SIG-M5 (cell line): ENCODE measurements at regions not wholly inside any gene's neighbourhood (a gene's known extent, or its start where the extent isn't known, plus 50 kb on each side); places are given as distances from the start of the nearest gene placed in this dataset.
"Not testable (repeated sequence)": the region's sequence is repeated elsewhere in the genome, so short reads cannot be mapped to it uniquely, and the experiment has no call there.

Experiments
- DNase-seq: peaks from one replicate; lab custom pipeline; 2025; lab: John Stamatoyannopoulos, UW

DNA sequence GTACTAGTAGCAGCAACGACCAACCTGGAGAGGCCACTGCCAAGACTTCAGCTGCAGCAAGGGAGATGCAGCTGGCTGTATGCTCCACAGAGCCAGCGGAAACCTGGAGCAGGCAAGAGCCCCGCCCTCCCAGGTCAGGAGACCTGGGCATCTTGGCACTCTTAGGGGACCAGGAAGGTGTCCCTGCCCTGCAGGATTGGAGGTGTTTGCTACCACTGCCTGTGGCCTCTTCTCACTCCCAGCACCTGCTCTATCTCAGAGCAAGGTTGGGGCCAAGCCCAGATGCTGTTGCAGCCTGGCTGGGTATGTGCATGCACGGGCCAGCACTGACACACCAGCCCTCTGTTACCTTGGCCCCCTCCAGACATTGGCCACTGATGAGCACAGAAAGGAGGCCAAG is 1512.8 kb downstream of the REEP3 start:
- DNase-seq: no peak

DNA sequence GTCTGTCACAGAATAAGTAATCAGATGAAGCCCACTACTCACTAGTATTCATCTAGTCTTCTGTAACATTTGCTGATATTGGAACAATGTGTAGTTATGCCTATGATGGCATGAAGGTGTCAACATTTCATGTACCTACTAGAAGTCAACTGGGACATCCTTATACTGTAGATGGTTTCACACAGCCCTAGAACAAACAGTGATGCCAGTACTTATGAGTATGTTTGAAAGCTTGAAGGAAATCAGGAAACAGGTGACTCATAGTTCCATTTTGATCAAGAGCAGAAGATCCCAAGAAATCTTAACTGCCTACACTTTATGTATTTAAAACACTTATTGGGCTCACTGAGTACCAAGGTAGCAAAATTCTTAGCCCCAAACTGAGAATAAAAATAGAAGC is 1519.6 kb downstream of the REEP3 start:
- no peak for DNase-seq

DNA sequence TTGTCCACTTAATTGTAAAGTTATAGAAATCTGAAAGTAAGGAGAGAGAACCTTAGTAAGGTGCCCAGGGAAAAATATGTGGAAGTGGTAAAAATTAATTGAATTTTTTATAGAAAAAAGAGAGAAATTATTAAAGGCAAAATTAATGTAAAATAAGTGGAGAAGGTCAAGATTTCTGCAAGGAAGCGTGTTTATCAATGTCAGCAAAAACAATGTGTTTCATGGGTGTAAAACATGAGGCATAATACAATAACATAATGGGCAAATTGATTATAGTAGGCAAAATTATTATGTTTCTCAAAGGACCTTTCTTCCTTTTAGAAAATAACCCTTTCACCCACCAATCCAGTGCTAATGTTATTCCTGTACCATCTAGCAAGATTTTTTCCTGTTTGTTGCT is 1520.1 kb downstream of the REEP3 start:
- DNase-seq: no peak

DNA sequence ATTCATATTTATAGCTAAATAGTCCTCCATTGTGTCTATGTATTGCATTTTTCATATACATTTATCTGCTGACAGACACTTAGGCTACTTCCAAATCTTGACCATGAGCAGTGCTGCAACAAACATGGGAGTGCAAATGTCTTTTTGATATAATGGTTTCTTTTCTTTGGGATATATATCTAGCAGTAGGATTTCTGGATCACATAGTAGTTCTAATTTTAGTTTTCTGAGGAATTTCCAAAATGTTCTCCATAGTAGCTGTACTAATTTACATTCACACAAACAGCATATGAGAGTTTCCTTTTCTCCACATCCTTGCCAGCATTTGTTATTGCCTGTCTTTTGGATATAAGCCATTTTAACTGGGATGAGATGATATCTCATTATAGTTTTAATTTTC is 1521.3 kb downstream of the REEP3 start:
- no peak for DNase-seq

DNA sequence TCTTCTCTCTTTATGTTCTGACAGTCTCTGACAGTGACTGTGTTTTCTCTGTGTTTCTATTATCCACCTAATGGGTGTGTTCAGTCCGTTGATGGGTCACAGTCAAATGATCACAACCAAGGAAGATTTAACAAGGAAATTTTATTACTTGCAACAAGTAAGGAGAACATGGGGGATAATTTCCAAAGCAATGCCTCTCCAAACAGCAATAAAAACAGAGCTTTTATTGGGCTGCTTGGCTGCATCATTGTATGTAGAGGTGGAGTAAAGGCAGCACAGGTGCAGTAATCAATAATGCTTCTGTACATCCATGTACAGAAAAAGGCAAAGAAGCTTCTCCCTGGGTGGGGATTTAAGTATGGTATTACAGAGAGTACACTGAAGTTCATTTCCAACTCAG is 1525.6 kb downstream of the REEP3 start:
- DNase-seq: no peak

DNA sequence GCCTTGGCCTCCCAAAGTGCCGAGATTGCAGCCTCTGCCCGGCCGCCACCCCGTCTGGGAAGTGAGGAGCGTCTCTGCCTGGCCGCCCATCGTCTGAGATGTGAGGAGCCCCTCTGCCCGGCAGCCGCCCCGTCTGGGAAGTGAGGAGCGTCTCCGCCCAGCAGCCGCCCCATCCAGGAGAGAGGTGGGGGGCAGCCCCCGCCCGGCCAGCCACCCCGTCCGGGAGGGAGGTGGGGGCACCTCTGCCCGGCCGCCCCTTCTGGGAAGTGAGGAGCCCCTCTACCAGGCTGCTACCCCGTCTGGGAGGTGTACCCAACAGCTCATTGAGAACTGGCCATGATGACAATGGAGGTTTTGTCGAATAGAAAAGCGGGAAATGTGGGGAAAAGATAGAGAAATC is 1530.9 kb downstream of the REEP3 start:
- not testable (repeated sequence) for DNase-seq

DNA sequence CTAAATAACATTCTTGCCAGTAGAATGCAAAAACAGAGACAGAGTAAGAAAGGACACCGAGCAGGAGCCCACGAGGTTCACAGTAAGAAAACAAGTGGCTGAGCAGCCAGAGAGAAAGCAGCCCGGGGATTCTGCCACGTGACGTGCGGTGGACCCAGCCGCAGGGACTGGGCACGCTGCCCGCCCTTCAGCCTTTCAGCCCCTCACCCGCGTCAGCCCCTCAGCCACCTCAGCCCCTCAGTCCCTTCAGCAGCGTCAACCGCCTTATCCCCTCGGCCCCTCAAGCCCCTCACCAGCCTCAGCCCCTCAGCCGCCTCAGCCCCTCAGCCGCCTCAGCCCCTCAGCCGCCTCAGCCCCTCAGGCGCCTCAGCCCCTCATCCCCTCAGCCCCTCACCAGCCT is 1532.2 kb downstream of the REEP3 start:
- DNase-seq: not testable (repeated sequence)

DNA sequence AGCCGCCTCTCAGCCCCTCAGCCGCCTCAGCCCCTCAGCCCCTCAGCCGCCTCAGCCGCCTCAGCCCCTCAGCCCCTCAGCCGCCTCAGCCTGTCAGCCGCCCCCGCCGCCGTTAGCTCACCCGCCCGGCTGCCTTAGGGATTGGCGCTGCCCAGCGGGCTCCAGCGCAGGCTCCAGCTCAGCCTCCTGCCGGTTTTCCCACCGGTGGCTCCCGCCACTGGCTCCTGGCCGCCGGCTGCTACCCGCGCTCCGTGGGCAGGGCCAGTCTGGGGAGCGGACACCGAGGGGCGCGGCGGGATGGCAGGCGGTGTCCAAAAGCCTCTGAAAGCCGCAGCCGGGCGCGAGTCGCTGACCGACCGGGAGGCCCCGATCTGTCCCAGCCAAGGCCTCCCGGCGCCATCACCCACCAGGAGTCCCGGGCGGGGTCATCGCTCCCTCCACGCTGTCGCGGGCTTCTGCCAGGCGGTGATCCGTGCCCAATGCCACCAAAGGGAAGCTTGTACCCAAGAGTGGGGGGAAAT is 1532.7 kb downstream of the REEP3 start:
- not testable (repeated sequence) for DNase-seq

DNA sequence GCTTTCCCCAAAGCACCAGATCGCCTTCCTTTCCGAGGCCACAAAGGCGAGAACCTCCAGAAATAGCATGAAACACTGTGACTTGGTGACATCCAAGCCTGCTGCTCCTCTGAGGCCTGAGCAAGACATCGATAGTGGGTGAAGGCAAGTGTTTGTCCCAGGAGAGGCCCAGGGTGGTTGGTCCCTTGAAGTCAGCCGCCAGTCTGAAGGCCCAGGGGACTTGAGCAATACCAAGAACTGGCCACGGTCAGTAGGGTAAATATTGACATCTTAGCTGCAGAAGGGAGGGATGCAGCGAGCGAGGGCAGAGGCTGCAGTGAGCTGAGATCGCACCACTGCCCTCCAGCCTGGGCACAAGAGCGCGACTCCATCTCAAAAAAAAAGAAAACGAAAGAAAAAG is 1533.5 kb downstream of the REEP3 start:
- not testable (repeated sequence) for DNase-seq

DNA sequence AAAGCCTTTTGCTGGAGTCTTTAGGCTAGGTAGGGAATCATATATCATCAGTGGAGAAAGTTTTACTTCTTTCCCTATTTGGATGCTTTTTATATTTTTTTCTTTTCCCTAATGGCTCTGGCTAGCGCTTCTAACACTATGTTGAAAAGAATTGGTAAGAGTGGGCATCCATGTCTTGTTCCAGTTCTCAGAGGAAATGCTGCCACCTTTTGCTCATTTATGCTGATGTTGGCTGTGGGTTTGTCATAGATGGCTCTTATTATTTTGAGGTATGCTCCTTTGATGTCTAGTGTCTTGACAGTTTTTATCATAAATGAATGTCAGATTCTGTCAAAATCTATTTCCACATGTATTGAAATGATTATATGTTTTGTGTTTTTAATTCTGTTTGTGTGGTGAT is 1544.1 kb downstream of the REEP3 start:
- DNase-seq: no peak

DNA sequence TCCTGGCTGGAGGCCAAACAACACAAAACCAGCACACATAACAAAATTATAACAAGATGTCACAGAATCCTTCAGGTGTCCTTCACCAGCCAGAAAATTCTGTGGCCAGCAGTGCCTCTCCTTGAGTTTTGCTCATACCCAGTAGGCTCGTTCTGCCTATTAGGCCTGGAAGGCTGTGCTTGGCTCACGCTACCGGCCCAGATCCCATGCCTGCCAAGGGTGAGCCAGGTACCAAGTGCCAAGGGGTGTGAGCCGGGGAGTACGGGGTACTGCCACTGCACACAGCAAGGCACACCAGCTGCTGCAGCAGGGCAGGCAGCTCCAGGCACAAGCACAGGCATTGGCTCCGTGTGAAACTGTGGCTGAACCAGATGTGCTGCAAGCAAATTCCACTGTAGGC is 1562.0 kb downstream of the REEP3 start:
- no peak for DNase-seq

DNA sequence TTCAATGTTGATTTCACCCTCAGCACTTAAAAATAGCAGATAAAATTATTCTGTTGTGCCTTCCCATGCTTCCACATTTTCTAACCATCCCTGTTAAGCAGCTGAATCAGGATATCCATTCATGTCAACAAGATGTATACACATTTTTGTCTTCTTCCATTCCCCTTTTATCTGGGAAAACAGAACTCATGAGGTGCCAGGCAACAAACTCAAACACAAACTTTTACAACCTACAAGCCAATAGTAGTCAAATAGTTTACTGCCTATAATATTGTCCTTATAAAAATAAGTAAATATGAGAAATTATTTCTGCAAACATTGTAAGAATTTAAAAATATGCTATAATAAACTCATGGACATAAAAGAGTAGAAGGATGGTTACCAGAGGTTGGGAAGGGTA is 1569.8 kb downstream of the REEP3 start:
- DNase-seq: no peak

DNA sequence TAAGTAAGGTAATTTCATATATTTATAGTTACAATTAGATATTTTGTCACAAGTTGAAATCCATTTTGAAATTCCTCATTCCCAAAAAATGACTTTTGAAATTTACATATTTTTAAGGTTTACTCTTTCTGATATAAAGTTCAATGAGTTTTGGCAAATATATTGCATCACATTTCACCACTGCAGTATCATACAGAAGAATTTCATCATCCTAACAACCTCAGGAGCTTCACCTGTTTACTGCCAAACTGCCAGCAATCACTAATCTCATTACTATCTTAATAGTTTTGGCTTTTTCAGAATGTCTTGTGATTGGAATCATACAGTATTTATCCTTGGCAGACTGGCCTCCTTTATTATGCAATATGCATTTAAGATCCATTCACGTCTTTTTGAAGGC is 1578.9 kb downstream of the REEP3 start:
- DNase-seq: no peak

DNA sequence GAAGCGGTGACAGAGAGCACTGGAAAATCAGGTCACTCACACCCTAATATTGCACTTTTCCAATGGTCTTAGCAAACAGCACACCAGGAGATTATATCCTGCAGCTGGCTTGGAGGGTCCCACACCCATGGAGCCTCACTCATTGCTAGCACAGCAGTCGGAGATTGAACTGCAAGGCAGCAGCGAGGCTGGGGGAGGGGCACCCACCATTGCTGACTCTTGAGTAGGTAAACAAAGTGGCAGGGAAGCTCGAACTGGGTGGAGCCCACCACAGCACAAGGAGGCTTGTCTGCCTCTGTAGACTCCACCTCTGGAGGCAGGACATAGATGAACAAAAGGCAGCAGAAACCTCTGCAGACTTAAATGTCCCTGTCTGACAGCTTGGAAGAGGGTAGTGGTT is 1579.7 kb downstream of the REEP3 start:
- not testable (repeated sequence) for DNase-seq

DNA sequence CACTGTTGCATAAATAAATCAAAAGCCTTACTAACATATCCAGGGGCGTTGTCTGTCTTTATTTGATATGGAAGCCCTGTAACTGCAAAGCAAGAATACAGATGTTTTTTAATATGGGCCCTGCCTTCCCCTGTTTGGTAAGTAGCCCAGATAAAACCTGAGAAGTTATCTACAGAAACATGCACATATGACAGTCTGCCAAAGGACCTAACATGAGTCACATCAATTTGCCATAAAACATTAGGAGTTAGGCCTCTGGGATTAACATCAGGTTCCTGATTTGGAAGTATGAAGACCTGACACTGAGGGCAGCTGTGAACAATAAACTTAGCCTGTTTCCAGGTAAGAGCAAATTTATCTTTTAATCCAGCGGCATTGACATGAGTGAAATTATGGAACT is 1588.8 kb downstream of the REEP3 start:
- no peak for DNase-seq

DNA sequence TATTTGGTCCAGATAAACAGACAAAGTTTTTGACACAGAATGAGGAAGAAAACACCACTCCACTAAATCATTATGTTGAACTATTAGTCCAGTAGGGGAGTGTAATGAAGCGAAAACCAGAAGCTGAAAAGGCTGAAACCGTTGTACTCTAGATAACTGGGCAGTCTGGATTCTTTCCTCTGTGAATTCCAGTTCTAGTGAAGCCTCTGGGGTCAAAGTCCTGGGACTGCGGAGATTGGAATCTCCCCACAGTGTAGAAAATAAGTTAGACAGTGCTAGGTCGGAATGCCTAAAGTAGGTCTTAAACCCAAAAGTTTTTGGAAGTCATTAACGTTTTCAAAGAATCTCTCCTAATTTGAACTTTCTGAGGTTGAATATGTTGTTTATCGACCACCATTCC is 1589.9 kb downstream of the REEP3 start:
- DNase-seq: not testable (repeated sequence)

DNA sequence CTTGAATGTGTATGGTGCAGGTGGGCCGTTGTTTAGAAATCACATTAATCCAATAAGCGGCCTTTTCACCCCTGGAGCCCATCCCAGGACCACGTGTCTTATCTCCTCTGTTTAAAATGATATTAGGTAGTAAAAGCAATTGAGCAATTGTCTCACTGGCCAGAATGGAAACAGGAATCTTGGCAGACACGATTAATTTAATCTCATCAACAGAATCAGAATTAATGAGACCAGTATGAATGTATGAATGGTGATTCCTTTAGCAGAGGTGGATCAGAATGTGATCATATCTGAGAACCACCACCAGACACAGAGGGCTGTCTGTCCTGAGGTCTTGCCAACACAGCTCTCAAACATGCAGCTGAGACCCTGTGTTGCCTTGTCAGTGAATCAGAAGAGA is 1591.4 kb downstream of the REEP3 start:
- no peak for DNase-seq

DNA sequence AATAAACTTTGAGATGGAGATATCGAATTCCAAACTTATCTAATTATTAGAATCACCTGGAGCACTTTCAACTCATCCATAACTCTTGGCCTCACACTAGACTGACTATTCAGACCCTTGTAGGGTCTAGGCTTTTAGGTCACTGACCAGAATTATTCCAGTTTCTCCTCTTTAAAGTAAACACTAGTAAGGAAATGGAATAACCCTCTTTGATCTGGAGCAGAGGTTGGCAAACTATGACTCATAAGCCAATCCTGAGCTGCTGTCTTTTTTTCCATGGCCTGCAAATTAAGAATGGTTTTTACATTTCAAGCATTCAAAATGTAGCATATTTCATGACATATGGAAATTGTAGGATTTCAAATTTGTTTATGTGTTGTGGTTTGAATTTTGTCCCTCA is 1601.9 kb downstream of the REEP3 start:
- no peak for DNase-seq

DNA sequence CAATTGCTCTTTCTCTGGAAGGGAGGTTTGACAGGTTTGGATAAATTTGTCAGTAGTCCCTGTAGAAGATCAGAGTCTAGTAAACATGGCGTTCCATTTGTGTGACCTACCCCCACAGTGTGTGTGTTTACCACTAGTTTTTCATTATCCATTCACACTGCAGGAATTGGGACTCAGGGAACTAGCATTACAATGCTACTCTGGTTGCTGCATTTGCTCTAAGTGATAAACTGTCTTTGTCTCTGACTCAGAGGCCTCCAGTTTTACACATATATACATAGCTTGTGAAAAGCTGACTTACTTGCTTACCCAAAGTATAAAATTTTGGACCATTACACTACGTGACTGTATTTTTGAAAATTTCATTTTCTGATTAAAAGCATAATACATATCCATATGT is 1604.0 kb downstream of the REEP3 start:
- DNase-seq: no peak

DNA sequence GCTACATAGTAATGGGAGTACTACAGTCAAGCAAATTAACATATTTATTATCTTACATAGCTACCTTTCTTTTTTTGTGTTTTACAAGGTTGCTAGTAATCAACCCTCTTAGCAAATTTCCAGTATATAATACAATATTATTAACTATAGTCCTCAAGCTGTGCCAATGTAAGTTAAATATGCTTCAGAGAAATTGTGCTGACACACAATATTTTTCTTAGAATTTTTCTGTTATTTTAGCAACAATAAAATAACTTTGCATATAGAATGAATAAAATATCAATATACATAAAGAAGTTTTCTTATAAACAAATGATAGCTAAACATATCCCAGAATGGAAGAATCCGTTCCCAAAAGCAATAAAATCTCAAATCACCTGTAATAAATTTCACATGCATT is 1605.1 kb downstream of the REEP3 start:
- no peak for DNase-seq

DNA sequence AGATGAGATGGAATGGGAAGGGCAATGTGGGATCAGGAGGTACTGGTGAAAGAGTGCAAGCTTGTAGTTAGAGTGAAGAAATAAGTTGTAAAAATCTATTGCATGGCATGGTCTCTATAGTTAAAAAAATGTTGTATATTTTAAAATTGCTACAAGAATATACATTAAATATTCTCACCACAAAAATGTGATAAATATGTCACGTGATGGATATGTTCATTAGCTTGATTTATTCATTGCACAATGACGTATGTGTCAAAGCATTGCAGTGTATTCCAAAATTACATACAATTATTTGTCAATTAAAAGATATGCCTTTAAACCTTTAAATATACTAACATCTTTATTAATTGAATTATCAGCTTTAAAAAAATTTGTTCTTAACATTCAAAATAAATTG is 1607.1 kb downstream of the REEP3 start:
- no peak for DNase-seq

DNA sequence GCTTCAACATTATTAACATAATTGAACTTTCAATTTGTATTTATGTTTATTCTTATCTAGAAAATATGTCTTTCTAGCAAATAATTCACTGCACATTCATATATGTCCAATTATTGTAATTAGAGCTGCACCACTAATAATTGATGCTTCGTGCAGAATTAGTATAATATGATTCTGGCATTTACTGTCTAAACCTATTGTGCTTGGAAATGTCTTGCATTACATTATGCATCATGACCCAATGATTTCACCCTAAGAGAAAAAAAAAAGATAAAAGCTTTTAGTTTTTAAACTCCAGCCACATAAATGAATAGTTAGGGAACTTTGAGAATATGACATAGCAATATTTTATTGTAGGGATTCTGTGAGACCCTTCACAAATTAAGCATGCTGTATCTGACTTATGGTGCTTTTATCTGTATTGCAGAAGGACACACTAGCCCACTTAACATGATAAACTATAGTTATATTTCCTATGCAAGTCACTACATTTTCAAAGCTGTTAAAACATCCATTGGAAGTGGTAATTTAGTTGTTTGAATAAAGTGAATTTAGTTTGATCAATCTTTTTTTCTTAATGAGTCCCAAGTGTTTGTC is 1609.1 kb downstream of the REEP3 start:
- DNase-seq: no peak

DNA sequence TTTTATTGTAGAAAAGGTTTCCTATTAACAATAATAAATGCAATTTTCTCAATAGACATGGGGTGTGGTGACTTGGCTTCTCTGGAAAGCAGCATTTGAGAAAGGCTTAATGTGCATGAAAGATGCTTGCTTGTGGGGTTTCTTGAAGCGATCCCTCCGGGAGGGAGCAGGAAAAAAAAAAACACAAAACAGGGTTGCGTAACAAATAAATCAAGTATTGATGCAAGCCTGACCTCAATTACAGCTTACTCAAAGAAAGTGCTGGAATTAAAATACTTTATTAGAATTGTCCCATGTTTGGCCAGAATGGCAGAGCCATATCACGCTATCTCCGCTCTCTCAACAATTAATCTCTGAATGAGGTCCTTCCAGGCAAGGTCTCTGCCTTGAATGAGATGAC is 1612.5 kb downstream of the REEP3 start:
- DNase-seq: no peak

DNA sequence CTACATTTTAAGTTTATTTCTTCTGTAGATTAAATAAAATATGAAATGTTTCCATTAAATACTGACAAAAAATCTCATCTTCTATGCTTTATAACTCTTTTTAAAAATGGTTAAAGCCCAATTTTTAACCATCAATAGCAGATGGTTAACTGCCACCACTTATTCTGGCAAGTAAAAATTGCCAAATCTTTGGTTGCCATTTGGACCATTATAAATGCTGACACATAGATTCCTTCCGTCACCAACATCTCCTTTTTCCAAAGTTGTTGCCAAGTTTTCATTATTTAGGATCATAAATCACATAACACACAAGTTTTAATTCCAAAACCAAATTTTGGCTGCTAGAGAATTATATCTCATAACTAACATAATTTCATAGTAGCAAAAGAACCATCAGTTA is 1614.3 kb downstream of the REEP3 start:
- no peak for DNase-seq
